Progenitor cell of endocrine pancreas (in vitro differentiated cells): ENCODE measurements at regions not wholly inside any gene's neighbourhood (a gene's known extent, or its start where the extent isn't known, plus 50 kb on each side); places are given as distances from the start of the nearest gene placed in this dataset.

Source experiments
- DNase-seq: peaks from one replicate; pipeline ENCODE4 v3.0.0; 2021; ENCODE audit warnings: low spot score; ENCODE audit not compliant: unreplicated experiment
- H3K27ac Mint-ChIP-seq: 2 replicates; pipeline ENCODE4 v1.8.0; 2021; ENCODE audit warnings: mild to moderate bottlenecking, moderate library complexity, mixed read lengths
- H3K27me3 Mint-ChIP-seq: 2 replicates; pipeline ENCODE4 v1.8.0; 2021; ENCODE audit warnings: mixed read lengths
- H3K36me3 Mint-ChIP-seq: 2 replicates; pipeline ENCODE4 v1.8.0; 2022; ENCODE audit warnings: mixed read lengths; ENCODE audit not compliant: insufficient read depth
- H3K4me1 Mint-ChIP-seq: 2 replicates; pipeline ENCODE4 v1.8.0; 2021; ENCODE audit warnings: low read depth, mixed read lengths
- H3K4me3 Mint-ChIP-seq: 2 replicates; pipeline ENCODE4 v1.8.0; 2021; ENCODE audit warnings: low read depth, mild to moderate bottlenecking, moderate library complexity, mixed read lengths
- H3K9me3 Mint-ChIP-seq: 2 replicates; pipeline ENCODE4 v1.8.0; 2021; ENCODE audit warnings: low read depth, mixed read lengths
- TF ChIP-seq, protein P1 (sequence below): fragments of 200-600 bp; sonication (generic); IDR thresholded peaks from one replicate; pipeline ENCODE4 v1.5.0; 2021; ENCODE audit warnings: antibody characterized with exemption, mild to moderate bottlenecking; ENCODE audit not compliant: unreplicated experiment

DNA sequence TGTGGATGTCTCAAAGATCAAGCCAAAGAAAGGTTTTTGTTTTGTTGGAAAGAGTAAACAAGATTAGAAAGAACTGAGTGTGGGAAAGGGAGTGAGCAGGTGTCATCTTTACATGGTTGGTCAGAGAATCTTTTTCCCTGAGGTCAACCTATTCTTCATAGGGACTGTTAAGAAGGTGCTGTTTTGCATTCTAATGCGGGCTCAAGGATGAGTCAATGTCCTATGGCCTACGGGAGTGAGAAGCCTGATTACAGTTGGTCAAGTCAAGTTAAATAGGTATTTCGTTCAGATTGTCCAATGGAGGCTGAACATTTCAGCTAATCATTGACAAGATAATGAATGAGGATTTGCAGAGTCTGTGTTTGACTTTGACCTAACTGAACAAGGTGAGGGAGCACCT lies 491.2 kb upstream of the PDZRN3 start:
- peaks cover 4% of the 10 kb centered on the region for H3K36me3 Mint-ChIP-seq
- H3K4me3 Mint-ChIP-seq: no peak overlapping the region
- H3K27ac Mint-ChIP-seq: no peak overlapping the region
- TF ChIP-seq, protein P1, sequence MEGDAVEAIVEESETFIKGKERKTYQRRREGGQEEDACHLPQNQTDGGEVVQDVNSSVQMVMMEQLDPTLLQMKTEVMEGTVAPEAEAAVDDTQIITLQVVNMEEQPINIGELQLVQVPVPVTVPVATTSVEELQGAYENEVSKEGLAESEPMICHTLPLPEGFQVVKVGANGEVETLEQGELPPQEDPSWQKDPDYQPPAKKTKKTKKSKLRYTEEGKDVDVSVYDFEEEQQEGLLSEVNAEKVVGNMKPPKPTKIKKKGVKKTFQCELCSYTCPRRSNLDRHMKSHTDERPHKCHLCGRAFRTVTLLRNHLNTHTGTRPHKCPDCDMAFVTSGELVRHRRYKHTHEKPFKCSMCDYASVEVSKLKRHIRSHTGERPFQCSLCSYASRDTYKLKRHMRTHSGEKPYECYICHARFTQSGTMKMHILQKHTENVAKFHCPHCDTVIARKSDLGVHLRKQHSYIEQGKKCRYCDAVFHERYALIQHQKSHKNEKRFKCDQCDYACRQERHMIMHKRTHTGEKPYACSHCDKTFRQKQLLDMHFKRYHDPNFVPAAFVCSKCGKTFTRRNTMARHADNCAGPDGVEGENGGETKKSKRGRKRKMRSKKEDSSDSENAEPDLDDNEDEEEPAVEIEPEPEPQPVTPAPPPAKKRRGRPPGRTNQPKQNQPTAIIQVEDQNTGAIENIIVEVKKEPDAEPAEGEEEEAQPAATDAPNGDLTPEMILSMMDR: no peak
- peaks cover 13% of the 10 kb centered on the region for H3K9me3 Mint-ChIP-seq
- peaks cover 13% of the 10 kb centered on the region for H3K4me1 Mint-ChIP-seq
- no peaks in the 10 kb centered on the region for H3K27me3 Mint-ChIP-seq
- no peak for DNase-seq

DNA sequence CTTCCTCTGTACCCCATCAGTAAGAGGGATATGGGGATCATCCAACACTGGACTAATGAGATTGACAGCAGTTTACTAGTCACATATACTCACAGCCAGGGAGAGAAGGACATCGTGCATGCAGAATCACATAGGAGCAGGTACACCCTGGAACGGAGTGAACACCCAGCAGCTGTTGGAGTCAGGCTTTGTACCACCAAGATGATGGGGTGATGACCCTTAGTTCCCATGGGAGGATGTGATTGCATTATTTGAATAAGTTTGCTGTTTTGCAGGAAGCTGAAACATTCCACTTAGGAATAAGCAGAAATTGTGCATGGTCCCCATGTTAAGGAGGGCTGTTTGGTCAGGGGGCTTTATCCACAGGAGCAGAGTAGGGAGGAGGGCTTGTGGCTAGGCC lies 482.7 kb upstream of the PDZRN3 start:
- Mint-ChIP-seq H3K4me3 (no peak overlapping the region), H3K27me3 (no peaks in the 10 kb centered on the region), H3K27ac (no peak overlapping the region), H3K4me1 (peaks cover under 1% of the 10 kb centered on the region), H3K36me3 (no peaks in the 10 kb centered on the region), H3K9me3 (no peaks in the 10 kb centered on the region)
- DNase-seq: no peak
- TF ChIP-seq, protein P1: no peak

DNA sequence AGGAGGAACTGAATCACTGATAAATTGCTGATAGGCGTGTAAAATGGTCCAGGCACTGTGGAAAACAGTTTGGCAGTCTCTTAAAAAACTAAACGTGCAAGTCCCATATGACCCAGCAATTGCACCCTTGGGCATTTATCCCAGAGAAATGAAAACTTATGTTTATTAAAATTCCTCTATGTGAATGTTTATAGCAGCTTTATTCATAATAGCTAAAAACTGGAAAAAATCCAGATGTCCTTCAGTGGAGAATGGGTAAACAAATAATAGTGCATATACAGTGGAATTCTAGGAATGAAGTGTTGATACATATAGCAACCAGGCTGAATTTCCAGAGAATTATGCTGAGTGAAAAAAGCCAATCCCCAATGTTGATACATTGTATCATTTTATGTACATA lies 482.2 kb upstream of the PDZRN3 start:
- TF ChIP-seq, protein P1: no peak
- Mint-ChIP-seq H3K9me3 (peaks cover under 1% of the 10 kb centered on the region), H3K36me3 (no peaks in the 10 kb centered on the region), H3K4me3 (no peak overlapping the region), H3K27me3 (no peaks in the 10 kb centered on the region), H3K4me1 (no peaks in the 10 kb centered on the region), H3K27ac (no peak overlapping the region)
- no peak for DNase-seq

DNA sequence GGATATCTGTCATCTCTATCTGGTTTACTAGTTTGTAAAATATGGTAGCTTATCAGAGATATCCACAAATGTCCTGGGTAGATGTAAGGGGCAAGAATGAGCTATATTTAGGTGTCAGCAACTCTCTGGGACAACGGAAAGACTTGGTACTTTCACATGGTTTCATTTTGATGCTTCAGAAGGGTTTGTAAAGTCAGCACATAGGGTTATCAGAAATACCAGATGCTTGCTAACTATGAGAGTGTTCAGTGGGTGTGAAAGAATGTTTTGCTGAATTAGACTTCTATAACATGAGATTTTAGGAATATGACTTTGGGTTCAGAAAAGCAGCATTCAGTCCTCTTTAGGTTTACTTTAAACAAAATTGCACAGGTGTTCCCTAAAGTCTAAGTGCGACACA lies 466.5 kb upstream of the PDZRN3 start:
- Mint-ChIP-seq H3K36me3 (peaks cover 2% of the 10 kb centered on the region), H3K27me3 (no peaks in the 10 kb centered on the region), H3K4me3 (no peak overlapping the region)

DNA sequence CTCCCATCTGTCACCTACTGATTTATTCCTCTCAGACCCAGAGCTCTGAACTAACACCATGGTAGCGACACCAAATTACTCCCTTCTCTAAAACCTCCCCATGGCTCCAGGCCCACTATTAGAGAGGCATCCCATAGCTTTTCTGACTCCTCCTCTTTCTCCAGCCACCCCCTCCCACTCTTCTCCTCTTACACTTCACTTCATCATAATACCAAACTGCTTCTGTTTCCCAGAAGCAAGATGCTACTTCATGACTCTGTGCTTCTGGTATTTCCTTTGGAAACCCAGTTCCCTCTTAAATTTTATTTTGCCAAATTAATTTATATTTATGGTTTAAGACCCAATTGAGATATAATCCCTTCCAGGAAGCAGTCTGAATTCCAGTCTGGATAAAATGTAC lies 465.1 kb upstream of the PDZRN3 start:
- H3K4me3 Mint-ChIP-seq: no peak overlapping the region
- TF ChIP-seq, protein P1: no peak
- peaks cover 7% of the 10 kb centered on the region for H3K9me3 Mint-ChIP-seq
- H3K36me3 Mint-ChIP-seq: peaks cover 2% of the 10 kb centered on the region
- H3K27ac Mint-ChIP-seq: no peak overlapping the region
- no peak for DNase-seq
- no peaks in the 10 kb centered on the region for H3K27me3 Mint-ChIP-seq
- H3K4me1 Mint-ChIP-seq: peaks cover 3% of the 10 kb centered on the region

More for the DNA sequence above, 466.5 kb upstream of the PDZRN3 start:
- no peak for DNase-seq
- TF ChIP-seq, protein P1: no peak
- Mint-ChIP-seq H3K27ac (no peak overlapping the region), H3K9me3 (peaks cover 7% of the 10 kb centered on the region), H3K4me1 (peaks cover 4% of the 10 kb centered on the region)
